ENCODE measurements at regions not wholly inside any gene's neighbourhood (a gene's known extent, or its start where the extent isn't known, plus 50 kb on each side); places are given as distances from the start of the nearest gene placed in this dataset.

DNA sequence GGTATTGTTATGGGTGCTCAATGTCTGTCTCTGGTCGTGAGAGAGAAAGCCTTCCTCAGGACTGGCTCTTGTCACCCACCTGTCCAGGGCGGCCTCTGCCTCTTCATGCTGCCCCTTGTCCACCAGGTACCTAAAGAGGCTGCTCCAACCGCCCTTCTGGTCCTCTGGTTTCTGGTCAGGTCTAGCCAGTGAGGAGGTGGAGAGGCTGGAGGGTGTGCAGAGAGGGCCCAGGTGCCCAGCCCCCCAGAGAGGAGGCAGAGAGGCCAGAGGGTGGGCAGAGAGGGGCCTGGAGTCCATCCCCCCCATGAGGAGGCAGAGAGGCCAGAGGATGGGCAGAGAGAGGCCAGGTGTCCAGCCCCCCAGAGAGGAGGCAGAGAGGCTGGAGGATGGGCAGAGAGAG, 329.8 kb upstream of the IRX4 start (continued):
- TF ChIP-seq EZH2phosphoT487 (IDR thresholded peaks at IDR 0.05; ENCODE audit: unreplicated experiment) (no peak), ZNF331 (CRISPR knock-in tag; IDR thresholded peaks at IDR 0.05; ENCODE audit: low read depth) (no peak)
- TF ChIP-seq, protein P1, sequence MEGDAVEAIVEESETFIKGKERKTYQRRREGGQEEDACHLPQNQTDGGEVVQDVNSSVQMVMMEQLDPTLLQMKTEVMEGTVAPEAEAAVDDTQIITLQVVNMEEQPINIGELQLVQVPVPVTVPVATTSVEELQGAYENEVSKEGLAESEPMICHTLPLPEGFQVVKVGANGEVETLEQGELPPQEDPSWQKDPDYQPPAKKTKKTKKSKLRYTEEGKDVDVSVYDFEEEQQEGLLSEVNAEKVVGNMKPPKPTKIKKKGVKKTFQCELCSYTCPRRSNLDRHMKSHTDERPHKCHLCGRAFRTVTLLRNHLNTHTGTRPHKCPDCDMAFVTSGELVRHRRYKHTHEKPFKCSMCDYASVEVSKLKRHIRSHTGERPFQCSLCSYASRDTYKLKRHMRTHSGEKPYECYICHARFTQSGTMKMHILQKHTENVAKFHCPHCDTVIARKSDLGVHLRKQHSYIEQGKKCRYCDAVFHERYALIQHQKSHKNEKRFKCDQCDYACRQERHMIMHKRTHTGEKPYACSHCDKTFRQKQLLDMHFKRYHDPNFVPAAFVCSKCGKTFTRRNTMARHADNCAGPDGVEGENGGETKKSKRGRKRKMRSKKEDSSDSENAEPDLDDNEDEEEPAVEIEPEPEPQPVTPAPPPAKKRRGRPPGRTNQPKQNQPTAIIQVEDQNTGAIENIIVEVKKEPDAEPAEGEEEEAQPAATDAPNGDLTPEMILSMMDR (conservative IDR thresholded peaks at IDR 0.05; ENCODE audit: low read depth in 2 of 2) = no peak

DNA sequence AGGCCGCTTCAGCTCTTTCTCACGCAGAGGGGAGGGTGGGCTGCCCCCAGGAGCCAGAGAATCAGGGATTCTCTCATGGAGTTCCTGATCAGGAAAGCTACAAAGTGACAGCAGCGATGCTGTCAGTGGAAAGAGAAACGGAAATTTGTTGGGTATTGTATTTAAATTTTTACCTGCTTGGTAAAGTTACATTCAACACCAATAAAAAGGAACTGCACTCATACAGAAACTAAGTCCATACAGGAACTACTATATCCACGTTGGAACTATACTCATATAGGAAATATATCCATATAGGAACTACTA, 325.5 kb upstream of the IRX4 start:
- Mint-ChIP-seq H3K27me3 (ENCODE audit: insufficient read depth, low read depth, poor library complexity) (no peaks in the 10 kb centered on the region), H3K27ac (no peak overlapping the region), H3K4me1 (peaks cover 24% of the 10 kb centered on the region), H3K4me3 (no peak overlapping the region), H3K36me3 (ENCODE audit: low read depth) (no peaks in the 10 kb centered on the region), H3K9me3 (no peaks in the 10 kb centered on the region)
- no peaks in the 10 kb centered on the region for H3F3A ChIP-seq (replicated peaks; ENCODE audit: low read depth)
- no peak overlapping the region for H2AFZ ChIP-seq
- H3K79me2 ChIP-seq (replicated peaks; ENCODE audit: insufficient read depth) = no peaks in the 10 kb centered on the region
- ATAC-seq (no peak), DNase-seq (ENCODE audit: low spot score) (no peak)
- no peaks in the 10 kb centered on the region for H3K36me3 ChIP-seq (ENCODE audit: insufficient read depth)
- no peaks in the 10 kb centered on the region; the same call in 1 of the 2 replicates for H3K4me1 ChIP-seq (ENCODE audit: insufficient read depth)
- no peaks in the 10 kb centered on the region for H3K27me3 ChIP-seq (ENCODE audit: insufficient read depth)
- no peak overlapping the region for H3K27ac ChIP-seq (ENCODE audit: low read depth)
- H3K9me2 ChIP-seq (ENCODE audit: insufficient read depth) = no peaks in the 10 kb centered on the region
- no peak overlapping the region for H3K4me2 ChIP-seq
- no peaks in the 10 kb centered on the region for H4K20me1 ChIP-seq (replicated peaks; ENCODE audit: insufficient read depth)
- H3K4me3 ChIP-seq = no peak overlapping the region
- TF ChIP-seq ZNF331 (CRISPR knock-in tag; IDR thresholded peaks at IDR 0.05; ENCODE audit: low read depth) (no peak), ZNF114 (CRISPR knock-in tag; IDR thresholded peaks at IDR 0.05) (no peak), CREB1 (CRISPR knock-in tag; IDR thresholded peaks at IDR 0.05; ENCODE audit: low read depth) (no peak), JUNB (IDR thresholded peaks at IDR 0.05; ENCODE audit: unreplicated experiment) (no peak), EZH2phosphoT487 (IDR thresholded peaks at IDR 0.05; ENCODE audit: unreplicated experiment) (no peak), EZH2 (IDR thresholded peaks at IDR 0.05; ENCODE audit: low read depth, unreplicated experiment) (no peak), STAT1 (IDR thresholded peaks at IDR 0.05; ENCODE audit: unreplicated experiment) (no peak), NANOG (IDR thresholded peaks at IDR 0.05; ENCODE audit: borderline replicate concordance) (no peak)
- TF ChIP-seq, protein P2, sequence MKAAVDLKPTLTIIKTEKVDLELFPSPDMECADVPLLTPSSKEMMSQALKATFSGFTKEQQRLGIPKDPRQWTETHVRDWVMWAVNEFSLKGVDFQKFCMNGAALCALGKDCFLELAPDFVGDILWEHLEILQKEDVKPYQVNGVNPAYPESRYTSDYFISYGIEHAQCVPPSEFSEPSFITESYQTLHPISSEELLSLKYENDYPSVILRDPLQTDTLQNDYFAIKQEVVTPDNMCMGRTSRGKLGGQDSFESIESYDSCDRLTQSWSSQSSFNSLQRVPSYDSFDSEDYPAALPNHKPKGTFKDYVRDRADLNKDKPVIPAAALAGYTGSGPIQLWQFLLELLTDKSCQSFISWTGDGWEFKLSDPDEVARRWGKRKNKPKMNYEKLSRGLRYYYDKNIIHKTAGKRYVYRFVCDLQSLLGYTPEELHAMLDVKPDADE (IDR thresholded peaks at IDR 0.05) = no peak
- TF ChIP-seq, protein P3, sequence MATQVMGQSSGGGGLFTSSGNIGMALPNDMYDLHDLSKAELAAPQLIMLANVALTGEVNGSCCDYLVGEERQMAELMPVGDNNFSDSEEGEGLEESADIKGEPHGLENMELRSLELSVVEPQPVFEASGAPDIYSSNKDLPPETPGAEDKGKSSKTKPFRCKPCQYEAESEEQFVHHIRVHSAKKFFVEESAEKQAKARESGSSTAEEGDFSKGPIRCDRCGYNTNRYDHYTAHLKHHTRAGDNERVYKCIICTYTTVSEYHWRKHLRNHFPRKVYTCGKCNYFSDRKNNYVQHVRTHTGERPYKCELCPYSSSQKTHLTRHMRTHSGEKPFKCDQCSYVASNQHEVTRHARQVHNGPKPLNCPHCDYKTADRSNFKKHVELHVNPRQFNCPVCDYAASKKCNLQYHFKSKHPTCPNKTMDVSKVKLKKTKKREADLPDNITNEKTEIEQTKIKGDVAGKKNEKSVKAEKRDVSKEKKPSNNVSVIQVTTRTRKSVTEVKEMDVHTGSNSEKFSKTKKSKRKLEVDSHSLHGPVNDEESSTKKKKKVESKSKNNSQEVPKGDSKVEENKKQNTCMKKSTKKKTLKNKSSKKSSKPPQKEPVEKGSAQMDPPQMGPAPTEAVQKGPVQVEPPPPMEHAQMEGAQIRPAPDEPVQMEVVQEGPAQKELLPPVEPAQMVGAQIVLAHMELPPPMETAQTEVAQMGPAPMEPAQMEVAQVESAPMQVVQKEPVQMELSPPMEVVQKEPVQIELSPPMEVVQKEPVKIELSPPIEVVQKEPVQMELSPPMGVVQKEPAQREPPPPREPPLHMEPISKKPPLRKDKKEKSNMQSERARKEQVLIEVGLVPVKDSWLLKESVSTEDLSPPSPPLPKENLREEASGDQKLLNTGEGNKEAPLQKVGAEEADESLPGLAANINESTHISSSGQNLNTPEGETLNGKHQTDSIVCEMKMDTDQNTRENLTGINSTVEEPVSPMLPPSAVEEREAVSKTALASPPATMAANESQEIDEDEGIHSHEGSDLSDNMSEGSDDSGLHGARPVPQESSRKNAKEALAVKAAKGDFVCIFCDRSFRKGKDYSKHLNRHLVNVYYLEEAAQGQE (IDR thresholded peaks at IDR 0.05; ENCODE audit: unreplicated experiment) = no peak
- TF ChIP-seq, protein P4, sequence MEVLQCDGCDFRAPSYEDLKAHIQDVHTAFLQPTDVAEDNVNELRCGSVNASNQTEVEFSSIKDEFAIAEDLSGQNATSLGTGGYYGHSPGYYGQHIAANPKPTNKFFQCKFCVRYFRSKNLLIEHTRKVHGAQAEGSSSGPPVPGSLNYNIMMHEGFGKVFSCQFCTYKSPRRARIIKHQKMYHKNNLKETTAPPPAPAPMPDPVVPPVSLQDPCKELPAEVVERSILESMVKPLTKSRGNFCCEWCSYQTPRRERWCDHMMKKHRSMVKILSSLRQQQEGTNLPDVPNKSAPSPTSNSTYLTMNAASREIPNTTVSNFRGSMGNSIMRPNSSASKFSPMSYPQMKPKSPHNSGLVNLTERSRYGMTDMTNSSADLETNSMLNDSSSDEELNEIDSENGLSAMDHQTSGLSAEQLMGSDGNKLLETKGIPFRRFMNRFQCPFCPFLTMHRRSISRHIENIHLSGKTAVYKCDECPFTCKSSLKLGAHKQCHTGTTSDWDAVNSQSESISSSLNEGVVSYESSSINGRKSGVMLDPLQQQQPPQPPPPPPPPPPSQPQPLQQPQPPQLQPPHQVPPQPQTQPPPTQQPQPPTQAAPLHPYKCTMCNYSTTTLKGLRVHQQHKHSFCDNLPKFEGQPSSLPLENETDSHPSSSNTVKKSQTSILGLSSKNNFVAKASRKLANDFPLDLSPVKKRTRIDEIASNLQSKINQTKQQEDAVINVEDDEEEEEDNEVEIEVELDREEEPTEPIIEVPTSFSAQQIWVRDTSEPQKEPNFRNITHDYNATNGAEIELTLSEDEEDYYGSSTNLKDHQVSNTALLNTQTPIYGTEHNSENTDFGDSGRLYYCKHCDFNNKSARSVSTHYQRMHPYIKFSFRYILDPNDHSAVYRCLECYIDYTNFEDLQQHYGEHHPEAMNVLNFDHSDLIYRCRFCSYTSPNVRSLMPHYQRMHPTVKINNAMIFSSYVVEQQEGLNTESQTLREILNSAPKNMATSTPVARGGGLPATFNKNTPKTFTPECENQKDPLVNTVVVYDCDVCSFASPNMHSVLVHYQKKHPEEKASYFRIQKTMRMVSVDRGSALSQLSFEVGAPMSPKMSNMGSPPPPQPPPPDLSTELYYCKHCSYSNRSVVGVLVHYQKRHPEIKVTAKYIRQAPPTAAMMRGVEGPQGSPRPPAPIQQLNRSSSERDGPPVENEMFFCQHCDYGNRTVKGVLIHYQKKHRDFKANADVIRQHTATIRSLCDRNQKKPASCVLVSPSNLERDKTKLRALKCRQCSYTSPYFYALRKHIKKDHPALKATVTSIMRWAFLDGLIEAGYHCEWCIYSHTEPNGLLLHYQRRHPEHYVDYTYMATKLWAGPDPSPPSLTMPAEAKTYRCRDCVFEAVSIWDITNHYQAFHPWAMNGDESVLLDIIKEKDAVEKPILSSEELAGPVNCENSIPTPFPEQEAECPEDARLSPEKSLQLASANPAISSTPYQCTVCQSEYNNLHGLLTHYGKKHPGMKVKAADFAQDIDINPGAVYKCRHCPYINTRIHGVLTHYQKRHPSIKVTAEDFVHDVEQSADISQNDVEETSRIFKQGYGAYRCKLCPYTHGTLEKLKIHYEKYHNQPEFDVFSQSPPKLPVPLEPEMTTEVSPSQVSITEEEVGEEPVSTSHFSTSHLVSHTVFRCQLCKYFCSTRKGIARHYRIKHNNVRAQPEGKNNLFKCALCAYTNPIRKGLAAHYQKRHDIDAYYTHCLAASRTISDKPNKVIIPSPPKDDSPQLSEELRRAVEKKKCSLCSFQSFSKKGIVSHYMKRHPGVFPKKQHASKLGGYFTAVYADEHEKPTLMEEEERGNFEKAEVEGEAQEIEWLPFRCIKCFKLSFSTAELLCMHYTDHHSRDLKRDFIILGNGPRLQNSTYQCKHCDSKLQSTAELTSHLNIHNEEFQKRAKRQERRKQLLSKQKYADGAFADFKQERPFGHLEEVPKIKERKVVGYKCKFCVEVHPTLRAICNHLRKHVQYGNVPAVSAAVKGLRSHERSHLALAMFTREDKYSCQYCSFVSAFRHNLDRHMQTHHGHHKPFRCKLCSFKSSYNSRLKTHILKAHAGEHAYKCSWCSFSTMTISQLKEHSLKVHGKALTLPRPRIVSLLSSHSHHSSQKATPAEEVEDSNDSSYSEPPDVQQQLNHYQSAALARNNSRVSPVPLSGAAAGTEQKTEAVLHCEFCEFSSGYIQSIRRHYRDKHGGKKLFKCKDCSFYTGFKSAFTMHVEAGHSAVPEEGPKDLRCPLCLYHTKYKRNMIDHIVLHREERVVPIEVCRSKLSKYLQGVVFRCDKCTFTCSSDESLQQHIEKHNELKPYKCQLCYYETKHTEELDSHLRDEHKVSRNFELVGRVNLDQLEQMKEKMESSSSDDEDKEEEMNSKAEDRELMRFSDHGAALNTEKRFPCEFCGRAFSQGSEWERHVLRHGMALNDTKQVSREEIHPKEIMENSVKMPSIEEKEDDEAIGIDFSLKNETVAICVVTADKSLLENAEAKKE (CRISPR knock-in tag; IDR thresholded peaks at IDR 0.05) = no peak

Measured in GM23338 (cell line).